Spleen (tissue), 11 donors: ENCODE measurements at regions not wholly inside any gene's neighbourhood (a gene's known extent, or its start where the extent isn't known, plus 50 kb on each side); places are given as distances from the start of the nearest gene placed in this dataset.

Experiments
- DNase-seq: peaks from one replicate; pipeline ENCODE4 v3.0.0-alpha.2; 2020
- H3K27ac ChIP-seq, 8 donors: fragments of 200-600 bp; sonication (generic) in 7 of 8; 1 replicate in 4 of 8; 2 replicates in 4 of 8; pipeline versions ENCODE4 v1.5.0 to v1.8.0; 2016 to 2021; ENCODE audit warnings: inconsistent platforms in 4 of 8, mild to moderate bottlenecking in 4 of 8, moderate library complexity in 1 of 8
- H3K27me3 ChIP-seq, 7 donors: fragments of 200-600 bp; sonication (generic) in 6 of 7; replicated peaks in 1 of 7; 1 replicate in 4 of 7; 2 replicates in 3 of 7; pipeline versions ENCODE4 v1.5.0 to v1.8.0; 2016 to 2021; ENCODE audit warnings: inconsistent platforms in 3 of 7, mild to moderate bottlenecking in 1 of 7
- H3K36me3 ChIP-seq, 6 donors: fragments of 200-600 bp; sonication (generic) in 5 of 6; 1 replicate in 4 of 6; 2 replicates in 2 of 6; pipeline versions ENCODE4 v1.5.0 to v1.8.0; 2016 to 2021; ENCODE audit warnings: inconsistent platforms in 2 of 6
- H3K4me1 ChIP-seq, 6 donors: fragments of 200-600 bp; sonication (generic) in 5 of 6; 1 replicate in 3 of 6; 2 replicates in 3 of 6; pipeline versions ENCODE4 v1.5.0 to v1.8.0; 2016 to 2021; ENCODE audit warnings: inconsistent platforms in 3 of 6
- H3K4me3 ChIP-seq, 8 donors: fragments of 200-600 bp; sonication (generic) in 7 of 8; 1 replicate in 4 of 8; 2 replicates in 4 of 8; pipeline versions ENCODE4 v1.5.0 to v1.8.0; 2016 to 2021; ENCODE audit warnings: inconsistent platforms in 4 of 8, mild to moderate bottlenecking in 4 of 8, moderate library complexity in 2 of 8
- H3K9me3 ChIP-seq, 8 donors: fragments of 200-600 bp; sonication (generic) in 7 of 8; 1 replicate in 4 of 8; 2 replicates in 4 of 8; pipeline versions ENCODE4 v1.5.0 to v1.8.0; 2016 to 2021; ENCODE audit warnings: inconsistent platforms in 4 of 8
- CTCF ChIP-seq, 11 experiments: fragments of 200-600 bp in 7 of 11; fragments of 450-650 bp in 4 of 11; sonication (generic) in 4 of 11; IDR thresholded peaks in 8 of 11; conservative IDR thresholded peaks in 3 of 11; 1 replicate in 7 of 11; 2 replicates in 4 of 11; pipeline versions ENCODE4 v1.4.0 to v1.8.0; 2016 to 2021; ENCODE audit warnings: antibody characterized with exemption in 11 of 11, inconsistent platforms in 4 of 11, mild to moderate bottlenecking in 1 of 11
- POLR2A ChIP-seq, 3 donors: fragments of 450-650 bp; IDR thresholded peaks; one replicate each; pipeline ENCODE4 v1.5.1; 2017; ENCODE audit warnings: antibody characterized with exemption in 3 of 3, mild to moderate bottlenecking in 1 of 3
- POLR2AphosphoS5 ChIP-seq, 3 donors: sonication (generic); formaldehyde crosslinking; IDR thresholded peaks; one replicate each; pipeline ENCODE4 v1.5.1; 2017; ENCODE audit warnings: antibody characterized with exemption in 3 of 3
- WGBS, 5 donors: extraction: QIAGEN DNeasy Blood & Tissue Kit in 3 of 5; methylation state at CpG; one replicate each; pipeline versions ENCODE4 v1.1.5 to v1.1.7; 2013 to 2018; 5-methylcytosine and 5-hydroxymethylcytosine counted together
- intact Hi-C: fragments of 100-400 bp; cut with DNase I; formaldehyde crosslinking; loops from one replicate; pipeline ENCODE4 v1.15.0; 2023; ENCODE audit warnings: low total_unique reads
- donor health status: healthy with polysubstance abuse.
- donor health status: DM: no; HTN: no; CAD: no; lungs with moderate emphysema.
- donor health status: DM: no; HTN: no; CAD: no.
- donor health status: Bipolar disorder and iron deficiency.
- donor health status: healthy.
- donor health status: DM: no; HTN: no; CAD: no.
- donor health status: DM: yes; HTN: yes; CAD: no.

DNA sequence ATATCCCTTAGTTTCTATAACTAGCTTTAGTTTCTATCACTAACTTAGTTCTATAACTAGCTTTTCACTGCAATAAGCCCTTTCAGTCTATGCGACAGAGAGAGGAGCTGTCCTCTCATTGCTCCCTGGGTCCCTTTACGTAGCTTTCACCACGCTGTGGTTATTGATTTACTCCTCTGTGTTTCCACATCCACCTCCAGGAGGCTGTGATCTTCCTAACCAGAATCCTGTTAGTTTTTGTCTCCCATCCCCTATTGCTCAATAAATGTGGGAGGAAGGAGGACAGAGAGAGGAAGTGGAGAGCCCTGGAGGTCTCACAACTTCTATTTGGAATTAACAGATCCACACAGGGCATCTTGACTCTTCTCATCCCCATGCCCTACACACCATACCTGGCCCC lies 1036.1 kb downstream of the MCTP2 start:
- H3K4me3 ChIP-seq: no peak overlapping the region
- no peaks in the 10 kb centered on the region for H3K27me3 ChIP-seq
- H3K4me1 ChIP-seq: peaks cover 0 to 13% (median 7%) of the 10 kb centered on the region in 6 donors
- no peak for TF ChIP-seq POLR2AphosphoS5 (IDR thresholded peaks at IDR 0.05)
- TF ChIP-seq CTCF (IDR thresholded peaks at IDR 0.05 in 8 of 11, conservative IDR thresholded peaks at IDR 0.05 in 3 of 11): no peak
- no peak for TF ChIP-seq POLR2A (IDR thresholded peaks at IDR 0.05)
- H3K27ac ChIP-seq: peak overlapping the region in 7 of 8 donors; percentile 7 to 83 (median 48)
- H3K9me3 ChIP-seq: no peaks in the 10 kb centered on the region
- no peak for DNase-seq
- intact Hi-C loops: no loop called here
- WGBS, 5 donors: 54 to 65% (median 60%) methylated on average over 3 of the region's 3 CpGs
- H3K36me3 ChIP-seq: no peaks in the 10 kb centered on the region

- DNase-seq: no peak
- Histone ChIP-seq H3K4me1 (no peaks in the 10 kb centered on the region), H3K27ac (peak overlapping the region in 1 of 8 donors; percentile 23), H3K27me3 (no peaks in the 10 kb centered on the region), H3K9me3 (no peaks in the 10 kb centered on the region), H3K4me3 (no peak overlapping the region), H3K36me3 (no peaks in the 10 kb centered on the region)
- no peak for TF ChIP-seq CTCF (IDR thresholded peaks at IDR 0.05 in 8 of 11, conservative IDR thresholded peaks at IDR 0.05 in 3 of 11)
- TF ChIP-seq POLR2AphosphoS5 (IDR thresholded peaks at IDR 0.05): no peak
- no peak for TF ChIP-seq POLR2A (IDR thresholded peaks at IDR 0.05)
- intact Hi-C loops: no loop called here
- 70 to 74% (median 73%) methylated on average over 10 of the region's 10 CpGs for WGBS, 5 donors
Measured at GRCh38 chr15:95269242-95270183, 1038.2 kb downstream of the MCTP2 start.

- no peak for DNase-seq
- H3K4me1 ChIP-seq: no peaks in the 10 kb centered on the region
- H3K9me3 ChIP-seq: no peaks in the 10 kb centered on the region
- 67 to 82% (median 74%) methylated on average over 4 of the region's 4 CpGs for WGBS, 5 donors
- H3K4me3 ChIP-seq: no peak overlapping the region
- intact Hi-C loops: no loop called here
- TF ChIP-seq POLR2A (IDR thresholded peaks at IDR 0.05) (no peak), POLR2AphosphoS5 (IDR thresholded peaks at IDR 0.05) (no peak), CTCF (IDR thresholded peaks at IDR 0.05 in 8 of 11, conservative IDR thresholded peaks at IDR 0.05 in 3 of 11) (no peak)
- no peaks in the 10 kb centered on the region for H3K36me3 ChIP-seq
- H3K27ac ChIP-seq: peak overlapping the region in 3 of 8 donors; percentile 3 to 45 (median 44)
- H3K27me3 ChIP-seq: no peaks in the 10 kb centered on the region
Measured at GRCh38 chr15:95274101-95274500, 1042.7 kb downstream of the MCTP2 start.

DNA sequence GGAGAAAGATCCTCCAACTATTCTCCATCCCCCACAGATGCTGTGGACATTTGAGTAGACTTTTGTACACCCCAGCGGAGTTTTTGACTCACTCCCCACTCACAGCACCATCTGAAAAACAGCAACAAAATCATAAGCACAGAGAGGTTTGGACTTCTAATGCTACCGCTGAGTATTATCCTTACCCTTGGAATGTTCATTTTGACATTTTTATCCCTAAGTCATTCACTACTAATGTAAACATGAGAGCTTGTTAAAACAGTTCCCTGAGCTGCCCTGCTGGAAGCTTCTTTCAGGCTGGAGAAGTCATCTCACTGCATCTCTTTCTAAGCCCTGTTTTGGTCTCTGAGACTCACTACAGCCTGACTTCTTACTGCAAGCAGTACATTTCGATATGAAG lies 1045.9 kb downstream of the MCTP2 start:
- 62 to 86% (median 79%) methylated on average over 3 of the region's 3 CpGs for WGBS, 5 donors
- H3K27ac ChIP-seq: peak overlapping the region in 7 of 8 donors; percentile 11 to 69 (median 49)
- H3K9me3 ChIP-seq: no peaks in the 10 kb centered on the region
- no peaks in the 10 kb centered on the region for H3K27me3 ChIP-seq
- TF ChIP-seq CTCF (IDR thresholded peaks at IDR 0.05 in 8 of 11, conservative IDR thresholded peaks at IDR 0.05 in 3 of 11) (no peak), POLR2A (IDR thresholded peaks at IDR 0.05) (no peak), POLR2AphosphoS5 (IDR thresholded peaks at IDR 0.05) (no peak)
- H3K4me1 ChIP-seq: no peaks in the 10 kb centered on the region
- intact Hi-C loops: no loop called here
- DNase-seq: no peak
- H3K4me3 ChIP-seq: no peak overlapping the region
- H3K36me3 ChIP-seq: no peaks in the 10 kb centered on the region
